OCI-LY1 (cell line): ENCODE measurements at regions not wholly inside any gene's neighbourhood (a gene's known extent, or its start where the extent isn't known, plus 50 kb on each side); places are given as distances from the start of the nearest gene placed in this dataset.

ENCODE experiments used
- EZH2 ChIP-seq: fragments of 200-600 bp; sonication (generic), shearing (Covaris generic); IDR thresholded peaks from 2 replicates; pipeline ENCODE4 v1.8.0; 2017; ENCODE audit warnings: borderline replicate concordance, mixed run types, mild to moderate bottlenecking, antibody characterized with exemption, low read length, moderate library complexity, mixed read lengths
- TF ChIP-seq, protein P1 (sequence below): fragments of 200-600 bp; sonication (generic), shearing (Covaris generic); IDR thresholded peaks from 2 replicates; pipeline ENCODE4 v1.5.1; 2017; ENCODE audit warnings: mild to moderate bottlenecking, antibody characterized with exemption, low read length, moderate library complexity, mixed read lengths

GRCh38 chr20:54843865-54844264, 368.5 kb downstream of the DOK5 start:
- TF ChIP-seq, protein P1, sequence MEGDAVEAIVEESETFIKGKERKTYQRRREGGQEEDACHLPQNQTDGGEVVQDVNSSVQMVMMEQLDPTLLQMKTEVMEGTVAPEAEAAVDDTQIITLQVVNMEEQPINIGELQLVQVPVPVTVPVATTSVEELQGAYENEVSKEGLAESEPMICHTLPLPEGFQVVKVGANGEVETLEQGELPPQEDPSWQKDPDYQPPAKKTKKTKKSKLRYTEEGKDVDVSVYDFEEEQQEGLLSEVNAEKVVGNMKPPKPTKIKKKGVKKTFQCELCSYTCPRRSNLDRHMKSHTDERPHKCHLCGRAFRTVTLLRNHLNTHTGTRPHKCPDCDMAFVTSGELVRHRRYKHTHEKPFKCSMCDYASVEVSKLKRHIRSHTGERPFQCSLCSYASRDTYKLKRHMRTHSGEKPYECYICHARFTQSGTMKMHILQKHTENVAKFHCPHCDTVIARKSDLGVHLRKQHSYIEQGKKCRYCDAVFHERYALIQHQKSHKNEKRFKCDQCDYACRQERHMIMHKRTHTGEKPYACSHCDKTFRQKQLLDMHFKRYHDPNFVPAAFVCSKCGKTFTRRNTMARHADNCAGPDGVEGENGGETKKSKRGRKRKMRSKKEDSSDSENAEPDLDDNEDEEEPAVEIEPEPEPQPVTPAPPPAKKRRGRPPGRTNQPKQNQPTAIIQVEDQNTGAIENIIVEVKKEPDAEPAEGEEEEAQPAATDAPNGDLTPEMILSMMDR, result no peak
- TF ChIP-seq EZH2, result no peak
